D721Med (cell line): ENCODE measurements at regions not wholly inside any gene's neighbourhood (a gene's known extent, or its start where the extent isn't known, plus 50 kb on each side); places are given as distances from the start of the nearest gene placed in this dataset.

Experiments used
- DNase-seq: peaks from one replicate; pipeline ENCODE4 v3.0.0; 2011; ENCODE audit warnings: low spot score; ENCODE audit not compliant: insufficient read length
- FAIRE-seq: peaks from 2 replicates; lab custom pipeline; 2011; peaks lifted over from hg19 to GRCh38; lab: Jason Lieb, UNC
- CTCF ChIP-seq: IDR thresholded peaks from 2 replicates; pipeline ENCODE4 v1.5.1; 2012; ENCODE audit warnings: mild to moderate bottlenecking, control low read depth; ENCODE audit not compliant: insufficient read depth; ENCODE audit errors: missing control alignments

GRCh38 chr6:168210239-168211105, 109.1 kb downstream of the DACT2 start:
- FAIRE-seq (no peak), DNase-seq (no peak)
- TF ChIP-seq CTCF: no peak

- no peak for TF ChIP-seq CTCF
These were observed 110.2 kb downstream of the DACT2 start for GRCh38 chr6:168209420-168209819.

GRCh38 chr6:168208854-168209253, 110.7 kb downstream of the DACT2 start:
- DNase-seq (no peak), FAIRE-seq (no peak)
- TF ChIP-seq CTCF: no peak

More at GRCh38 chr6:168209420-168209819, 110.2 kb downstream of the DACT2 start:
- FAIRE-seq (no peak), DNase-seq (no peak)

- DNase-seq (no peak), FAIRE-seq (no peak)
- TF ChIP-seq CTCF: no peak
These were observed 111.2 kb downstream of the DACT2 start for GRCh38 chr6:168208402-168208801.

- no peak for TF ChIP-seq CTCF
- FAIRE-seq (no peak), DNase-seq (no peak)
These were observed 112.0 kb downstream of the DACT2 start for GRCh38 chr6:168207421-168208175.

- no peak for TF ChIP-seq CTCF
- DNase-seq: no peak
- FAIRE-seq: no peak
These were observed 112.8 kb downstream of the DACT2 start for GRCh38 chr6:168206661-168207274.
